T-cell (primary cell): ENCODE measurements at regions not wholly inside any gene's neighbourhood (a gene's known extent, or its start where the extent isn't known, plus 50 kb on each side); places are given as distances from the start of the nearest gene placed in this dataset.

Source experiments
- ATAC-seq, 4 experiments: fragments of 200-7000 bp in 3 of 4; fragments of 150-1000 bp in 1 of 4; cut with Tn5 transposase; replicated peaks in 1 of 4; 1 replicate in 3 of 4; 2 replicates in 1 of 4; pipeline ENCODE4 v1.10.0; 2021; ENCODE audit warnings: moderate library complexity in 3 of 4, mild to moderate bottlenecking in 2 of 4, moderate number of reproducible peaks in 1 of 4
- CTCF ChIA-PET, 2 donors: fragments of 300-600 bp; sonication (Branson Sonifier 250); formaldehyde crosslinking; loops; one replicate each; lab custom pipeline; 2022; ENCODE audit warnings: antibody characterized with exemption in 2 of 2; lab: Charles Lee
- POLR2A ChIA-PET, 2 donors: fragments of 300-600 bp; sonication (Branson Sonifier 250); formaldehyde crosslinking; loops; one replicate each; lab custom pipeline; 2022; ENCODE audit warnings: antibody characterized with exemption in 2 of 2; lab: Charles Lee
- DNase-seq, 35 experiments: peaks; one replicate each; pipeline versions ENCODE4 v3.0.0 to v3.0.0-alpha.2; 2013 to 2023
- H3K27ac ChIP-seq: one replicate; pipeline ENCODE4 v1.5.1; 2013; ENCODE audit warnings: low read length
- H3K27me3 ChIP-seq, 2 experiments: replicated peaks in 1 of 2; 1 replicate in 1 of 2; 2 replicates in 1 of 2; pipeline versions ENCODE4 v1.6.1 to v1.7.0; 2013; ENCODE audit warnings: low read length in 1 of 2, mixed read lengths in 1 of 2; ENCODE audit not compliant: control insufficient read depth in 2 of 2, insufficient read depth in 2 of 2; ENCODE audit errors: extremely low read depth in 1 of 2
- H3K36me3 ChIP-seq, 2 donors: 1 replicate in 1 of 2; 2 replicates in 1 of 2; pipeline versions ENCODE4 v1.6.1 to v1.7.0; 2013; ENCODE audit warnings: low read length in 1 of 2; ENCODE audit not compliant: control insufficient read depth in 2 of 2, insufficient read depth in 1 of 2; ENCODE audit errors: extremely low read depth in 1 of 2
- H3K4me1 ChIP-seq, 2 experiments: 1 replicate in 1 of 2; 2 replicates in 1 of 2; pipeline versions ENCODE4 v1.6.1 to v1.7.0; 2013; ENCODE audit warnings: low read length in 2 of 2, mixed read lengths in 1 of 2; ENCODE audit not compliant: insufficient read depth in 2 of 2, control insufficient read depth in 1 of 2; ENCODE audit errors: extremely low read depth in 1 of 2
- H3K4me3 ChIP-seq, 2 donors: 1 replicate in 1 of 2; 2 replicates in 1 of 2; pipeline versions ENCODE4 v1.5.1 to v1.7.0; 2013; ENCODE audit warnings: mild to moderate bottlenecking in 2 of 2, low read length in 1 of 2, moderate library complexity in 1 of 2; ENCODE audit not compliant: control insufficient read depth in 1 of 2; ENCODE audit errors: extremely low read depth in 1 of 2
- H3K9me3 ChIP-seq: 2 replicates; pipeline ENCODE4 v1.7.0; 2013
- H3K27ac Mint-ChIP-seq, 2 donors: one replicate each; pipeline ENCODE4 v1.8.0; 2020 to 2021; ENCODE audit warnings: mild to moderate bottlenecking in 2 of 2, mixed read lengths in 2 of 2
- H3K27me3 Mint-ChIP-seq, 2 donors: one replicate each; pipeline ENCODE4 v1.8.0; 2021 to 2022; ENCODE audit warnings: mixed read lengths in 2 of 2
- H3K36me3 Mint-ChIP-seq: one replicate; pipeline ENCODE4 v1.8.0; 2021; ENCODE audit warnings: mixed read lengths
- H3K4me1 Mint-ChIP-seq, 3 donors: one replicate each; pipeline ENCODE4 v1.8.0; 2020 to 2022; ENCODE audit warnings: mixed read lengths in 3 of 3, mild to moderate bottlenecking in 1 of 3
- H3K4me3 Mint-ChIP-seq, 3 donors: one replicate each; pipeline ENCODE4 v1.8.0; 2020 to 2022; ENCODE audit warnings: mild to moderate bottlenecking in 3 of 3, mixed read lengths in 3 of 3, moderate library complexity in 3 of 3
- H3K9me3 Mint-ChIP-seq, 3 donors: one replicate each; pipeline ENCODE4 v1.8.0; 2020 to 2022; ENCODE audit warnings: mixed read lengths in 3 of 3
- WGBS: methylation state at CpG from one replicate; pipeline ENCODE4 v1.1.5; 2013; ENCODE audit warnings: missing lambda C conversion rate; ENCODE audit not compliant: insufficient coverage; 5-methylcytosine and 5-hydroxymethylcytosine counted together

DNA sequence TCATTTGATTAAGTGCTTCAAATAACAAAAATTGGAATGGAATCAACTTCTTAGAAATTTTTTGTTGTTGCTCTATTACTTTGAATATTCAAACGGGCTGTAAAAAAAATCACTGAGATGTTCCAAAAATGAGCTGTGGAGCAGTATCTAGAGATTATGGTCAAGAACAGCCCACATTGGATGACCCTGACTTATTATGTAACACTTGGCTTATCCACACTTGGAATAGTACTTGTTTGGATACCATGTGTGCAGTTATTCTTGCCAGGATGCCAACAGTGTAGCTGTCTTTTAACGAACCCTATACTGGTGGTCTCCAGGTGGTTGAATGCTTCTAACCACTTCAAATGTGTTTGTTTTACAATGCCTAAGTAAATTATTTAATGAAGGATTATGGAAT lies 64.9 kb upstream of the CAMK2D start:
- Histone ChIP-seq H3K27me3 (no peaks in the 10 kb centered on the region), H3K27ac (no peak overlapping the region), H3K36me3 (no peaks in the 10 kb centered on the region), H3K4me1 (peaks cover 7 to 27% of the 10 kb centered on the region in 2 experiments), H3K9me3 (no peaks in the 10 kb centered on the region), H3K4me3 (no peak overlapping the region)
- WGBS, result no CpG with 5 or more reads among the region's 2 CpGs
- no peaks in the 10 kb centered on the region for H3K36me3 Mint-ChIP-seq
- POLR2A ChIA-PET, result no interaction called here
- no peak overlapping the region for H3K27ac Mint-ChIP-seq
- DNase-seq, result no peak
- no peak overlapping the region for H3K4me3 Mint-ChIP-seq
- H3K9me3 Mint-ChIP-seq, result no peaks in the 10 kb centered on the region
- CTCF ChIA-PET, result no interaction called here
- H3K27me3 Mint-ChIP-seq, result no peaks in the 10 kb centered on the region
- peaks cover 40 to 44% (median 43%) of the 10 kb centered on the region in 3 donors for H3K4me1 Mint-ChIP-seq
- ATAC-seq, result no peak

DNA sequence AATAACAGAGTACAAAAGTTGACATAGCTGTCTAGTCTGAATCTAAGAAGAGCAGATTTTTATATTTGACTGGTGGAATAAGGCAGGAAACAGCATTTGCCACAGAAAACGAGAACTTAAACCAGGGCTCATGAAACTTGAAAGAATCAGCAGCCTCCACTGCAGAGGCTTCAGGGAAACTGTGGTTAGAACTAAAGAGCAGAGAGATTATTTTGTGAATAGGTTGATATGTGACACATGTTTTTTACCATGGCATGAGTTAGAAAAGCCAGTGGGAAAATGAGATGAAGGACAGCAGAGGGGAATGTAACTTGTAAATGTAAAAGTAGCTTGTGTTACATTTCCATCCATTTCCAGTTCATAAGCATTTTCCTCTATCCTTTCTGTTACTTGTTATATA lies 63.7 kb upstream of the CAMK2D start:
- Mint-ChIP-seq H3K27ac (peak overlapping the region; percentile 8 to 70), H3K4me3 (peak overlapping the region in 1 of 3 donors; percentile 60), H3K27me3 (no peaks in the 10 kb centered on the region), H3K4me1 (peaks cover 39 to 43% (median 42%) of the 10 kb centered on the region in 3 donors), H3K36me3 (no peaks in the 10 kb centered on the region), H3K9me3 (no peaks in the 10 kb centered on the region)
- POLR2A ChIA-PET, result interaction anchor here in 1 of 2 donors (1.1 kb wide), 1 partner anchor 8 kb away, joined by 3 read pairs; no protein-coding TSS in a partner anchor
- Histone ChIP-seq H3K4me3 (no peak overlapping the region), H3K36me3 (no peaks in the 10 kb centered on the region), H3K27me3 (no peaks in the 10 kb centered on the region), H3K4me1 (peaks cover 7 to 27% of the 10 kb centered on the region in 2 experiments), H3K9me3 (no peaks in the 10 kb centered on the region), H3K27ac (no peak overlapping the region)
- CTCF ChIA-PET, result no interaction called here
- ATAC-seq, result peak; percentile 74 to 94 (median 82)
- DNase-seq, result peak in 28 of 35 experiments; percentile 0 to 41 (median 14)
- WGBS, result 0% methylated on average over 1 of the region's 1 CpG

DNA sequence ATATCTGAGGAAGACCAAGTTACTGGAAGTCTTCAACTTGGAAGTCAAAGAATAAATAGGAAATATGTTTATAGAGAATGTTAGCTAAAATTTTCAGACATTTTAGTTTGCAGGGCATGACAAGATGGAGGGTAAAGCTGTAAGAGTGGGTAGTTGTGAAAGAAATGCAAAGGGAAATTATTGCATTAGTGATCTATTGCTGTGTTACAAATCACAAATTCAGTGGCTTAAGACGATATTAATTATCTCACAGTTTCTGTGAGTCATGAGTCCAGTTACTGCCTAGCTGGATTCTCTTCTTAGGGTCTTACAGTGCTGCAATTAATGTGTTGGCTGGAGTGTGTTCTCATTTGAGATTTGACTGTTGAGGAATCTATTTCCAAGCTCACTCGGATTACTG lies 62.9 kb upstream of the CAMK2D start:
- Mint-ChIP-seq H3K4me1 (peaks cover 39 to 43% (median 42%) of the 10 kb centered on the region in 3 donors), H3K4me3 (peak overlapping the region in 1 of 3 donors; percentile 60)

DNA sequence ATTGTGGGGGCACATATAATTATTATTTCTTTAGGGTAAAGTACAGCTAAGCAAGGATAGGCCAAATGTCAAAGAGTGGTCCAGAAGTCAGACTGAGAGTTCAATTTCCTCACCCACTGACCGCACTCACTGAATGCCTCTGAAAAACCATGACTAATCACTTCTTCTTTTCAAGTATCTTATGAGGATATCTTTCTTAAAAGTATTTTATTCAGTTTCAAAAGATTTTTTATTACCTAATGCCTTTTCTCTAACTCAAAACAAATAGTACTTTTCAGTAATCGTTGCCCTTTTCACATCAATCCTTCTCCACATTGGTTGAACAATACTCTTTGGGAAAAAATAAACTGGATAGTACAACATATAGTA lies 61.7 kb upstream of the CAMK2D start:
- ATAC-seq (no peak), DNase-seq (no peak)
- no peak overlapping the region for H3K27ac Mint-ChIP-seq
- H3K27me3 ChIP-seq, result no peaks in the 10 kb centered on the region
- no peaks in the 10 kb centered on the region for H3K9me3 ChIP-seq
- H3K4me3 ChIP-seq, result no peak overlapping the region
- no peaks in the 10 kb centered on the region for H3K36me3 ChIP-seq
- peaks cover 0 to 3% (median 0%) of the 10 kb centered on the region in 3 donors for H3K9me3 Mint-ChIP-seq
- H3K4me1 Mint-ChIP-seq, result peaks cover 39 to 43% (median 42%) of the 10 kb centered on the region in 3 donors
- H3K4me3 Mint-ChIP-seq, result no peak overlapping the region
- CTCF ChIA-PET, result no interaction called here
- no peak overlapping the region for H3K27ac ChIP-seq
- POLR2A ChIA-PET, result no interaction called here
- H3K27me3 Mint-ChIP-seq, result no peaks in the 10 kb centered on the region
- peaks cover 7 to 27% of the 10 kb centered on the region in 2 experiments for H3K4me1 ChIP-seq
- no CpG with 5 or more reads among the region's 2 CpGs for WGBS
- H3K36me3 Mint-ChIP-seq, result no peaks in the 10 kb centered on the region

More for the DNA sequence above, 62.9 kb upstream of the CAMK2D start:
- ATAC-seq, result no peak
- Mint-ChIP-seq H3K27ac (peak overlapping the region; percentile 1 to 40), H3K36me3 (no peaks in the 10 kb centered on the region), H3K9me3 (peaks cover 0 to 3% (median 0%) of the 10 kb centered on the region in 3 donors), H3K27me3 (no peaks in the 10 kb centered on the region)
- CTCF ChIA-PET, result no interaction called here
- Histone ChIP-seq H3K36me3 (no peaks in the 10 kb centered on the region), H3K9me3 (no peaks in the 10 kb centered on the region), H3K4me1 (peaks cover 7 to 27% of the 10 kb centered on the region in 2 experiments), H3K4me3 (no peak overlapping the region), H3K27me3 (no peaks in the 10 kb centered on the region), H3K27ac (no peak overlapping the region)
- no peak for DNase-seq
- POLR2A ChIA-PET, result interaction anchor here in 1 of 2 donors (1.1 kb wide), 1 partner anchor 9 kb away, joined by 3 read pairs; no protein-coding TSS in a partner anchor
- 88% methylated on average over 1 of the region's 2 CpGs for WGBS

DNA sequence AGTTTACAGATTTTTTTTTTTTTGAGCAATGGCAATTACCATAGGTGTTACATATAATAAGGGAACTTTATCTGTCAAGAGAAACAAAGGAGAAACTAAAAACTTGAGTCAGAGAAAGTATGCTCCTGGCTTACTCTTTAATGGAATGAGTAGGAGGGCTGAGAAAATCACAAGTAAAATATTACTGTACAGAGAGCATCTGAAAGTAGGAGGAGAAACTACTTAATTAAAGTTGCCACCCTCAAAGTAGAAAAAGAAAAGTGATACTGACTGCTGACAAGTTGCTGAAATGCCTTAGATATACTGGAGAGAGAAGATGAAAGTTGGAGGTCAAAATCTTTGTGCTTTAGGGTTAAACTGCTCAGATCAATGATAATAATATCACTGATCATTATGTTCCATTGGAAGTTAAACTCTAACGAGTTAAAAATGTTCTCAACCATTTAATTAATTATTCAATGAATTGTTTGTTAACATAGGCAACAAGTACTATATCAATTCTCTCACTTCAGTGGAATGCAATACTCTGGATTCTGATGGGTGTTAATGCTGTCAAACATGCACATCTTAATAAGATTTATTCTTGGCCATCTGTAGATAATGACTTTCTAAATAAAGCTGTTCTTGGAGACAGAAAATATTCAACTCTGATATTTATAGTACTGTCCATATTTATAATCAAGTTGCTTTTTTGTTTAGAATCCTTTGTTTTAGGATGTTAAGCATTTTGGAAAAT lies 61.2 kb upstream of the CAMK2D start:
- peaks cover 0 to 3% (median 0%) of the 10 kb centered on the region in 3 donors for H3K9me3 Mint-ChIP-seq
- Histone ChIP-seq H3K27ac (no peak overlapping the region), H3K4me3 (no peak overlapping the region), H3K36me3 (no peaks in the 10 kb centered on the region), H3K4me1 (peaks cover 7 to 27% of the 10 kb centered on the region in 2 experiments), H3K27me3 (no peaks in the 10 kb centered on the region), H3K9me3 (no peaks in the 10 kb centered on the region)
- H3K4me3 Mint-ChIP-seq, result no peak overlapping the region
- ATAC-seq, result no peak
- no peaks in the 10 kb centered on the region for H3K36me3 Mint-ChIP-seq
- H3K4me1 Mint-ChIP-seq, result peaks cover 38 to 42% (median 40%) of the 10 kb centered on the region in 3 donors
- no peaks in the 10 kb centered on the region for H3K27me3 Mint-ChIP-seq
- POLR2A ChIA-PET, result no interaction called here
- WGBS, result no CpG with 5 or more reads among the region's 1 CpG
- H3K27ac Mint-ChIP-seq, result no peak overlapping the region
- DNase-seq, result no peak
- CTCF ChIA-PET, result no interaction called here

DNA sequence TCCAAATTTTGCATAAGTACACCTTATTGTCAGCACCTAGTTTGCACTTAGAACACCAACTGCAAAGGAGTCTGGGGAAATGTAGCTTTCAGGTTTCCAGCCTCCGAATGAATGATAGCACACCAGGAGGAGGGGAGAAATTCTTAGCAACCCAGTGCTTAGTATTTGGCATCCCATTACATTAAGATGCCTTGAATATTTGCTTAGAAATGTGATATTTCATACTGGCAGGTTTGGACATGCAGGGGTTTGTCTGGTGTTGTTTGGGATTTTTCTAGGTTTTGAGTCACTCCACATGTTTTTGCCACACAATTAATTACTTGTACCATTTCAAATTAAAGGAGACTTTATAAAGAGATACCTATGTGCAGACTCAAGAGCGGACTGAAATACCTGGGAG lies 60.3 kb upstream of the CAMK2D start:
- ChIA-PET POLR2A (no interaction called here), CTCF (interaction anchor here in 1 of 2 donors (1.8 kb wide), 1 partner anchor 12 kb away, joined by 5 read pairs; no protein-coding TSS in a partner anchor)
- peaks cover 7 to 27% of the 10 kb centered on the region in 2 experiments for H3K4me1 ChIP-seq
- no CpG with 5 or more reads among the region's 2 CpGs for WGBS
- Mint-ChIP-seq H3K27me3 (no peaks in the 10 kb centered on the region), H3K27ac (no peak overlapping the region), H3K36me3 (no peaks in the 10 kb centered on the region), H3K4me3 (no peak overlapping the region), H3K4me1 (peaks cover 34 to 37% (median 35%) of the 10 kb centered on the region in 3 donors), H3K9me3 (peaks cover 0 to 3% (median 0%) of the 10 kb centered on the region in 3 donors)
- no peaks in the 10 kb centered on the region for H3K9me3 ChIP-seq
- no peaks in the 10 kb centered on the region for H3K27me3 ChIP-seq
- no peak overlapping the region for H3K4me3 ChIP-seq
- H3K36me3 ChIP-seq, result no peaks in the 10 kb centered on the region
- DNase-seq (no peak), ATAC-seq (no peak)
- H3K27ac ChIP-seq, result no peak overlapping the region
